Amniotic epithelial cell (primary cell): ENCODE measurements at regions not wholly inside any gene's neighbourhood (a gene's known extent, or its start where the extent isn't known, plus 50 kb on each side); places are given as distances from the start of the nearest gene placed in this dataset.
"Not testable (repeated sequence)": the region's sequence is repeated elsewhere in the genome, so short reads cannot be mapped to it uniquely, and the experiment has no call there.

ENCODE experiments used
- DNase-seq: peaks from one replicate; pipeline ENCODE4 v3.0.0-alpha.2; 2010; ENCODE audit warnings: low read depth

- peak; percentile 87 for DNase-seq
Observed at GRCh38 chr4:151850791-151851213, 90.0 kb upstream of the GATB start.

DNA sequence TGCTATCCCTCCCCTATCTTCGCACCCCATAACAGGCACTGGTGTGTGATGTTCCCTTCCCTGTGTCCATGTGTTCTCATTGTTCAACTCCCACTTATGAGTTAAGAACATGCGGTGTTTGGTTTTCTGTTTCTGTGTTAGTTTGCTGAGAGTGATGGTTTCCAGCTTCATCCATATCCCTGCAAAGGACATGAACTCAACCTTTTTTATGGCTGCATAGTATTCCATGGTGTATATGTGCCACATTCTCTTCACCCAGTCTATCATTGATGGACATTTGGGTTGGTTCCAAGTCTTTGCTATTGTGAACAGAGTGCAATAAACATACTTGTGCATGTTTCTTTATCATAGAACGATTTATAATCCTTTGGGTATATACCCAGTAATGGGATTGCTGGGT, 84.7 kb upstream of the GATB start:
- DNase-seq = not testable (repeated sequence)

GRCh38 chr4:151842430-151843079, 81.7 kb upstream of the GATB start:
- DNase-seq = no peak

DNA sequence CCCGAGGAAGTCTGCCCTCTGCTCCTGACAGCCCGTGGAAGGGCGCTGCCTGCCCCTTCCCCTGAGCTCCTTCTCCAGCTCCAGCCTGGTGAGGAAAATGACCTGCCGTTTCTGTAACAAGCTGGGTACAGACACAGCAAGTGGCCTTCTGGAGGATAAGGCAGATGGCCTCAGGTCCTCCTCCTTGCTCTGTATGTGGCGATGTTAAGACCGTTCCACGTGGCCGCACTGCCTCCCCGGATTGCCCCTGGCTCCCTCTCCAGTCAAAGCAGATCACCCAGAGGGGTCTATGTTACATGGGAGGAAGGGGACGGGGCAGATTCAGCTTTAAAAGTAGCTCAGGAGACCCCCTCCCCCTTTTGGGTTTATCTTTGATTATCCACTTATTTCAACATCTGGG, 80.3 kb upstream of the GATB start:
- no peak for DNase-seq

DNA sequence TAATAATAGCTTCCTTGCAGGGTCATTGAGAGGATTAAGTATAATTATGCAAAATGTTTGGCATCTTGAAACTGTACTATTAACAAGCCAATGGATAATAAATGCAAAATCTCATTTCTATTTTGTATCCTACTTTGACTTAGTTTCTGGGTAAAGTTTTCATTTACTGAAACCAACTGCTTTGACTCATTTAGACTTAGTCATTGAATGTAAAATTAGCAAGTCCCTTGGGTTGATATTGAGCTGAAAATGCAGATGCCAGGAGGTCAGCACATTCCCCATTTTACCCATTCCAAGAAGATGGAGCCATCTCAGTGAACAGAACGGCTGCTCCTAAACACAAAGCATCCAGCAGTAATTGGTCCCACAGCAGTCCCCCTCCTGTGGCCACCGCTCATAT, 74.7 kb upstream of the GATB start:
- DNase-seq = no peak

GRCh38 chr4:151833174-151833573, 72.4 kb upstream of the GATB start:
- DNase-seq = no peak

GRCh38 chr4:151831526-151831925, 70.7 kb upstream of the GATB start:
- DNase-seq = no peak

DNA sequence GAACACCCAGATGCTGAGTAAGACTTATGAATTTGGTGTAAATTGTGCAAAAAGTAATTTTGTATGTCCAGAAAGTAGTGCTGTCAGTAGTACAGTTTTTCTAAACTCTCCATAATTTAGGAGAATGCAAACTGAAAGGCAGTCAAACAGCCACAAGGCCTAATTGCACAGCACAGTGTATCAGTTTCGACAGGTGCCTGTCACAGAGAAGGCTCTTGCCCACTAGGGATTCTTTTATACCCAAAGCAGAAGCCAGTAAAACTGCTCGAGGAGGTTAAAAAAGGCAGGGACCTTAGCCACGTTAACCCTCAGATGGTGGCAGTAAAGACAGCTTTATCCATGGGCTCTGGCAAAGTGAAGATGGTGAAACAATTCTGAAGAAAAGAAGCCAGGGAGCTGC, 69.4 kb upstream of the GATB start:
- no peak for DNase-seq

GRCh38 chr4:151829309-151829708, 68.5 kb upstream of the GATB start:
- no peak for DNase-seq

GRCh38 chr4:151824656-151825055, 63.8 kb upstream of the GATB start:
- no peak for DNase-seq

GRCh38 chr4:151822331-151822730, 61.5 kb upstream of the GATB start:
- no peak for DNase-seq

DNA sequence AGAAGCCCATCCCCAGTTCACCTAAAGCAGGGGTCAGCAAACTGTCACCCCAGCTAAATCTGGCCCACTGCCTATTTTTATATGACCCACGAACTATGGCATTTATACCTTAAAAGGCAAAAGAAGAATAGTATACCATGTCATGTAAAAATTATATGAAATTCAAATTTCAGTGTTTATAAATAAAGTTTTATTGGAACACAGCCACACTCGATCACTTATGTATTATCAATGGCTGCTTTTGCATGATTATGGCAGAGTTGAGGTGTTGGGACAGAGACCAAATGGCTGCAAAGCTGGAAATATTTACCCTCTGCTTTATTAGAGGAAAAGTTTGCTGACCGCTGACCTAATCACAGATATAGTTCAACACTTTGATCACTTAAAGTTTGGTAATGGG, 59.2 kb upstream of the GATB start:
- DNase-seq = no peak

DNA sequence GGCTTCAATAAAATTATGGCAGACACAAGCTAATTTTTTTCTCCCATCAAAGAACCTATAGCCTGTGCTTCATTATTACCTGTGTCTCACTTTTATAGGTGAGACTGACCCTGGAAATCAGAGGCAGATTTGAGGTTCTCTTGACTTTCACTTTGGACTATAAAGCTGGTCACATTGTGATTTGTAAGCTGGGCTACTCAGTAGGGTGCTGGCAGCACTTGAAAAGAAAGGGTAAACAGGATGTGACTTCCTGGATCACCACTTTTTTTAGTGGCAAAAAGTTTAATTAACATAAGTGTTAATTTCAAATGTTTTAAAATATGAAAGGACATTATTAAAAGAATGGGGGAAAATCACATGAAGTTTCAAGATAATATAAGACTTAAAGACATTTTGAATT, 50.6 kb upstream of the GATB start:
- no peak for DNase-seq
